ENCODE measurements at regions not wholly inside any gene's neighbourhood (a gene's known extent, or its start where the extent isn't known, plus 50 kb on each side); places are given as distances from the start of the nearest gene placed in this dataset.

- no peak overlapping the region for H3K4me2 ChIP-seq (ENCODE audit: low read length)
- no peaks in the 10 kb centered on the region for H3K9me2 ChIP-seq (ENCODE audit: insufficient read depth)
- no peak overlapping the region for H3K4me3 ChIP-seq (replicated peaks in 1 of 2; ENCODE audit: low read depth in 1 of 2, low read length in 2 of 2)
- no peak overlapping the region for H3K27ac ChIP-seq (ENCODE audit: low read depth, low read length)
- H3K79me2 ChIP-seq (ENCODE audit: insufficient read depth, low read length): no peaks in the 10 kb centered on the region
- no peak overlapping the region for H3K9ac ChIP-seq (ENCODE audit: low read length)
- no peaks in the 10 kb centered on the region for H3K36me3 ChIP-seq (ENCODE audit: control insufficient read depth in 1 of 2, insufficient read depth in 2 of 2, low read length in 2 of 2)
- no peaks in the 10 kb centered on the region for H3K27me3 ChIP-seq (ENCODE audit: insufficient read depth, low read length)
- DNase-seq (ENCODE audit: low read depth, low spot score) (no peak), ATAC-seq (no peak)
- TF ChIP-seq ZNF274 (IDR thresholded peaks at IDR 0.05; ENCODE audit: low read depth, low read length) (no peak), YY1 (IDR thresholded peaks at IDR 0.05; ENCODE audit: extremely low read depth, insufficient replicate concordance, low read depth, low read length) (no peak), POLR2A (IDR thresholded peaks at IDR 0.05; ENCODE audit: borderline replicate concordance, extremely low read depth, insufficient read depth, insufficient read length) (no peak), RAD21 (IDR thresholded peaks at IDR 0.05; ENCODE audit: low read depth) (no peak), EZH2 (IDR thresholded peaks at IDR 0.05) (no peak), JUND (IDR thresholded peaks at IDR 0.05) (no peak), FOSL1 (IDR thresholded peaks at IDR 0.05; ENCODE audit: low read depth) (no peak), MAX (IDR thresholded peaks at IDR 0.05) (no peak), SP1 (IDR thresholded peaks at IDR 0.05; ENCODE audit: low read depth) (no peak)
- TF ChIP-seq, protein P1, sequence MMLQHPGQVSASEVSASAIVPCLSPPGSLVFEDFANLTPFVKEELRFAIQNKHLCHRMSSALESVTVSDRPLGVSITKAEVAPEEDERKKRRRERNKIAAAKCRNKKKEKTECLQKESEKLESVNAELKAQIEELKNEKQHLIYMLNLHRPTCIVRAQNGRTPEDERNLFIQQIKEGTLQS (IDR thresholded peaks at IDR 0.05): no peak
- H3K9me3 ChIP-seq (ENCODE audit: control insufficient read depth in 1 of 2, insufficient read depth in 1 of 2, low read depth in 1 of 2, low read length in 2 of 2): no peaks in the 10 kb centered on the region
- H3K4me1 ChIP-seq (ENCODE audit: control insufficient read depth in 1 of 2, insufficient read depth in 2 of 2, low read length in 2 of 2): no peaks in the 10 kb centered on the region
- H2AFZ ChIP-seq (ENCODE audit: low read depth, low read length, poor library complexity, severe bottlenecking): no peak overlapping the region
- BruUV-seq (replicated peaks): no TSS peak
- intact Hi-C loops (cut with micrococcal nuclease): no loop called here
- ChIA-PET RAD21 (ENCODE audit: low non-redundant PET in 1 of 2, low total read pairs in 2 of 2, uncharacterized antibody in 2 of 2, unreplicated experiment in 2 of 2) (no interaction called here), CTCF (no interaction called here), POLR2A (no interaction called here)
- no peaks in the 10 kb centered on the region for H4K20me1 ChIP-seq (ENCODE audit: insufficient read depth)
Observed at GRCh38 chr21:26307640-26308039, 137.1 kb upstream of the APP start.

- ChIA-PET RAD21 (ENCODE audit: low non-redundant PET in 1 of 2, low total read pairs in 2 of 2, uncharacterized antibody in 2 of 2, unreplicated experiment in 2 of 2) (no interaction called here), POLR2A (no interaction called here), CTCF (no interaction called here)
- H3K79me2 ChIP-seq (ENCODE audit: insufficient read depth, low read length): no peaks in the 10 kb centered on the region
- H3K9ac ChIP-seq (ENCODE audit: low read length): no peak overlapping the region
- ATAC-seq: no peak
- no peaks in the 10 kb centered on the region for H3K27me3 ChIP-seq (ENCODE audit: insufficient read depth, low read length)
- no peak overlapping the region for H3K27ac ChIP-seq (ENCODE audit: low read depth, low read length)
- no peaks in the 10 kb centered on the region for H3K9me2 ChIP-seq (ENCODE audit: insufficient read depth)
- H3K36me3 ChIP-seq (ENCODE audit: control insufficient read depth in 1 of 2, insufficient read depth in 2 of 2, low read length in 2 of 2): no peaks in the 10 kb centered on the region
- no peak overlapping the region for H2AFZ ChIP-seq (ENCODE audit: low read depth, low read length, poor library complexity, severe bottlenecking)
- no peaks in the 10 kb centered on the region for H4K20me1 ChIP-seq (ENCODE audit: insufficient read depth)
- intact Hi-C loops (cut with micrococcal nuclease): no loop called here
- H3K4me1 ChIP-seq (ENCODE audit: control insufficient read depth in 1 of 2, insufficient read depth in 2 of 2, low read length in 2 of 2): no peaks in the 10 kb centered on the region
- H3K4me2 ChIP-seq (ENCODE audit: low read length): no peak overlapping the region
- no peak overlapping the region for H3K4me3 ChIP-seq (replicated peaks in 1 of 2; ENCODE audit: low read depth in 1 of 2, low read length in 2 of 2)
- no TSS peak for BruUV-seq (replicated peaks)
- no peak for DNase-seq (ENCODE audit: low read depth, low spot score)
- TF ChIP-seq EGR1 (IDR thresholded peaks at IDR 0.05; ENCODE audit: low read depth): no peak
- TF ChIP-seq ZFX (IDR thresholded peaks at IDR 0.05): no peak
- no peak for TF ChIP-seq EZH2phosphoT487 (IDR thresholded peaks at IDR 0.05; ENCODE audit: borderline replicate concordance)
- TF ChIP-seq JUND (IDR thresholded peaks at IDR 0.05): no peak
- TF ChIP-seq EZH2 (IDR thresholded peaks at IDR 0.05): no peak
- no peak for TF ChIP-seq SRF (IDR thresholded peaks at IDR 0.05; ENCODE audit: low read depth)
- TF ChIP-seq, protein P2, sequence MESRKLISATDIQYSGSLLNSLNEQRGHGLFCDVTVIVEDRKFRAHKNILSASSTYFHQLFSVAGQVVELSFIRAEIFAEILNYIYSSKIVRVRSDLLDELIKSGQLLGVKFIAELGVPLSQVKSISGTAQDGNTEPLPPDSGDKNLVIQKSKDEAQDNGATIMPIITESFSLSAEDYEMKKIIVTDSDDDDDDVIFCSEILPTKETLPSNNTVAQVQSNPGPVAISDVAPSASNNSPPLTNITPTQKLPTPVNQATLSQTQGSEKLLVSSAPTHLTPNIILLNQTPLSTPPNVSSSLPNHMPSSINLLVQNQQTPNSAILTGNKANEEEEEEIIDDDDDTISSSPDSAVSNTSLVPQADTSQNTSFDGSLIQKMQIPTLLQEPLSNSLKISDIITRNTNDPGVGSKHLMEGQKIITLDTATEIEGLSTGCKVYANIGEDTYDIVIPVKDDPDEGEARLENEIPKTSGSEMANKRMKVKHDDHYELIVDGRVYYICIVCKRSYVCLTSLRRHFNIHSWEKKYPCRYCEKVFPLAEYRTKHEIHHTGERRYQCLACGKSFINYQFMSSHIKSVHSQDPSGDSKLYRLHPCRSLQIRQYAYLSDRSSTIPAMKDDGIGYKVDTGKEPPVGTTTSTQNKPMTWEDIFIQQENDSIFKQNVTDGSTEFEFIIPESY (IDR thresholded peaks at IDR 0.05; ENCODE audit: extremely low read depth, insufficient replicate concordance, low read length): no peak
- H3K9me3 ChIP-seq (ENCODE audit: control insufficient read depth in 1 of 2, insufficient read depth in 1 of 2, low read depth in 1 of 2, low read length in 2 of 2): 0 out of 4 replicates have a peak, but pooled peaks cover 0 to 3% of the 10 kb centered on the region in 2 experiments
Observed at GRCh38 chr21:26297851-26298250, 127.3 kb upstream of the APP start.

Data from HCT116 (cell line).